HT-29 (cell line): ENCODE measurements at regions not wholly inside any gene's neighbourhood (a gene's known extent, or its start where the extent isn't known, plus 50 kb on each side); places are given as distances from the start of the nearest gene placed in this dataset.
A peak's percentile ranks its signal among the peaks of the same experiment; 100 is the strongest.
"Not testable (repeated sequence)": the region's sequence is repeated elsewhere in the genome, so short reads cannot be mapped to it uniquely, and the experiment has no call there.

Experiments used
- DNase-seq: peaks from one replicate; pipeline ENCODE4 v3.0.0-alpha.2; 2015; ENCODE audit warnings: low spot score

DNA sequence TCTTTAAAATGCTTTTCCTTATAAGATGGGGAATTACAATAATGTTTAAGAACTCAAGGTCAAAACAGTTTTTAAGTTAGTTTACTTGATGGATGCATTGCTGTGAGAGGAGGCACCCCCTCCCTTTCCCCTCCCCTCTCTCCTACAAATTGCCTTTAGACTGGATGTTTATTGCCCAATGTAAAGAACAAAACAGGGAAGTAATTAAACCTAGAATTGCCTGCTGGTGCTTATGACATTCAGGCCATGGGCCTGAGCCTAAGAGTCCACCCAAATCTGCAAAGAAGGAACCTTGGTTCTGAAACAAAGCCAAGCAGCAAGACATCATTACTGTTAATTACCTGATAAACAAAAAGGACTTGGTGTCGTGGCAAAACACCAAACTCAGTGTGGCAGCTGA is 630.3 kb downstream of the ISL1 start:
- DNase-seq: no peak

GRCh38 chr5:52015760-52016159 is 632.5 kb downstream of the ISL1 start:
- no peak for DNase-seq

GRCh38 chr5:52017567-52017966 is 634.3 kb downstream of the ISL1 start:
- no peak for DNase-seq

DNA sequence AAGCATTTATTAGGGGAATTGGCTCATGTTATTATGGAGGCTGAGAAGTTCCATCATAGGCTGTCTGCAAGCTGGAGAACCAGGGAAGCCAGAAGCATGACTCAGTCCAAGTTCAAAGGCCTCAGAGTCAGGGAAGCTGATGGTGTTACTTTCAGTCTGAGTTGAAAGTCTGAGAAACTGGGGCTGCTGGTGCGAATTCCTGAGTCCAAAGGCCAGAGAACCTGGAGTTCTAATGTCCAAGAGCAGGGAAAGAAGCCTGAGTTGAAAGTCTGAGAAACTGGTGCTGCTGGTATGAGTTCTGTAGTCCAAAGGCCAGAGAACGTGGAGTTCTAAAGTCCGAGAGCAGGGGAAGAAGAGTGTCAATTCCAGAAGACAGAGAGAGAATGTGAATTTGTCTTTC is 641.1 kb downstream of the ISL1 start:
- DNase-seq: peak; percentile 38

GRCh38 chr5:52029836-52030235 is 646.6 kb downstream of the ISL1 start:
- DNase-seq: not testable (repeated sequence)

GRCh38 chr5:52041842-52042241 is 658.6 kb downstream of the ISL1 start:
- no peak for DNase-seq

- no peak for DNase-seq
Measured at GRCh38 chr5:52043137-52043536, 659.9 kb downstream of the ISL1 start.

DNA sequence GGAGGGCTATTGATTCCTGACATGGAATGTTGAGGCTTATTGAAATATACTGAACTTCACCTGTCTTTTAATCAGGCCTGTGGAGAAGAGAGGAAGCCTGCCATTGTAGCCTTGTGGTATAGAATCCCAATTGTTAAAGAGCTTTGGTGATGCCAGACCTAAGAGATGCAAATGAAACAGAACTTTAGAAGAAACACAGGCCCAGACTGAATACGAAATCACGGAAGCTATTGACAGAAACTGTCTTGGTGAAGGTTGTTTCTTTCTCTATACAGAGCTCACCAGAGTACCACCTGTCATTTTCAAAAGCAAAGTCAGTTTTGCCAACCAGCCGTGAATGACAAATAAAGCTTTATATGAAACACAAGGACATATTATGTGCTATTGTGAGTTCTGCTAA is 660.3 kb downstream of the ISL1 start:
- no peak for DNase-seq

- DNase-seq: no peak
Measured at GRCh38 chr5:52051759-52052158, 668.5 kb downstream of the ISL1 start.

- peak; percentile 36 for DNase-seq
Measured at GRCh38 chr5:52063186-52063585, 679.9 kb downstream of the ISL1 start.

- DNase-seq: no peak
Measured at GRCh38 chr5:52065182-52065581, 681.9 kb downstream of the ISL1 start.

- no peak for DNase-seq
Measured at GRCh38 chr5:52069997-52070396, 686.7 kb downstream of the ISL1 start.

GRCh38 chr5:52073993-52074689 is 690.9 kb downstream of the ISL1 start:
- DNase-seq: no peak

GRCh38 chr5:52077941-52078815 is 694.9 kb downstream of the ISL1 start:
- no peak for DNase-seq

DNA sequence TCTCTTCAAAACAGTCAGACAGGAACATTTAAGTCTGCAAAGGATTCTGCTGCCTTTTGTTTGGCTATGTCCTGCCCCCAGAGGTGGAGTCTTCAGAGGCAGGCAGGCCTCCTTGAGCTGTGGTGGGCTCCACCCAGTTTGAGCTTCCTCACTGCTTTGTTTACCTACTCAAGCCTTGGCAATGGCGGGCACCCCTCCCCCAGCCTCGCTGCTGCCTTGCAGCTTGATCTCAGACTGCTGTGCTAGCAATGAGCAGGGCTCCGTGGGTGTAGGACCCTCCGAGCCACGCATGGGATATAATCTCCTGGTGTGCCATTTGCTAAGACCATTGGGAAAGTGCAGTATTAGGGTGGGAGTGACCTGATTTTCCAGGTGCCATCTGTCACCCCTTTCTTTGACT is 685.4 kb upstream of the ITGA1 start:
- not testable (repeated sequence) for DNase-seq

DNA sequence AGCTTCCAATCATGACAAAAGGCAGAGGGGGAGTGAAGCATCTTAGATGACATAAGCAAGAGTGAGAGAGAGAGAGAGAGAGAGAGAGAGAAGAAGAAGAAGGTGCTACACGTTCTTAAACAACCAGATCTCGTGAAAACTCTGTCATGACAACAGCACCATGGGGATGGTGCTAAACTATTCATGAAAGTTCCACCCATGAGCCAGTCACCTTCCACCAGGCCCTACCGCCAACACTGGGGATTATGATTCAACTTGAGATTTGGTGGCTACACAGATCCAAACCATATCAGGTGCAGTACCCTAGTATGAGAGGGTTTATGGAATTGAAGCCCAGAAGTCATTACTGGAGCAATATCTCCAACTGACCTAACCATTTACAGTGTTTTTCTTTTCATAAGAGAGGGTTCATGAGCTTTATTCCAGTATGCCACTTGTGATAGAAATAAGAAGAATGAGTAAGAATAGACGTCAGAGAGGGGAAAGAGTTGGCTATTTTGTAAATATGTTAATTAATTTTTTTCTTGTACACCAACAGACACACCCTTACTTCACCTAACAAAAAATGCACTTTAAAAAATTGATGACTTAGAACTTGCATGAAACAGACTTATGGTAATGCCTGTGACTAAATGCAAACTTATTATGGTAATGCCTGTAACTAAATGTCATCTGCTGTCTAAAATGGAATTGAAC is 680.4 kb upstream of the ITGA1 start:
- DNase-seq: no peak

DNA sequence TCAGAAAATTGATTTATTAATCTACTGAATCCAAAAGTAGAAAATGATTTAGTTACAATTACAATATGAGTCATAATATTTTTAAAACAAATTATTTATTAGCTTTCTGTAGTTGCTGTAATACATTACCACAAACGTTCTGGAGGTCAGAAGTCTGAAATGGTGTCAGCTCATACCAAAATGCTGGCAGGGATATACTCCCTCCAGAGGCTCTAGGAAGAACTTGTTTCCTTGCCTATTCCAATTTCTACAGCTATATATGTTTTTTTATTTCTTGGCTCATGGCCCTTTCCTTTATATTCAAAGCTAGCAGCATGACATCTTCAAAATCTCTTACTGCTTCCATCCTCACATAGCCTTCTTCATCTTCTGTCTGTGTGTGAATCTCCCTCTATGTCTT is 667.9 kb upstream of the ITGA1 start:
- peak; percentile 17 for DNase-seq

- DNase-seq: no peak
Measured at GRCh38 chr5:52132053-52132452, 655.7 kb upstream of the ITGA1 start.

DNA sequence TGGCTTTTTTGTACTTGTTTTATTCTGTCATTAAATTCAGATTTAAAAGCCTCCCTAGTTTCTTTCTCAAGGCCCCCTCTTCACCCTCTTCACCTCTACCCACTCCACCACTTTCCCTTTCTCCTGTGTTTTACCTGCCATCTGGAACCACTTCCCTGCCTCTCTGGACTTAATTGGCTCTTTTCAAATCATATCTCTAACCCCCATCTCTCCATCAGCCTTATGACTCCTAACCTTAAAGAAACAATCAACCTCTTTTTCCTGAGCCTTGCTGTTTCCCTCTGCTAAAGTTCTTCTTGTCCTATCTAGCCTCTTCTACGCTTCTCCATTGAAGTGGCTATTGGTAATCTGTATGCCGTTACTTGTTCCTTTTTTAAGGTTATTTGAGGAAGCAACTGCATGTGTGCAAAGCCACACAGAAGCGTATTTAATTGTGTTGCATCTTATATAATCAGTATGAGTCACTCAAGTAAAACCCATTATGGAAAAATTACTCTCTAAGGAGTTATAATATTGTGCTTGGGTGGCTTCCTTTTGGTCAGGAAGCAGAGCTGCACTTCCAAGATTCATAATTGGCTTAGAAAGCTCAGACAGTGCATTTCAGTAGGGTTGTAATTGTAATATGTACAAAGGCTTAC is 653.6 kb upstream of the ITGA1 start:
- DNase-seq: no peak

- DNase-seq: no peak
Measured at GRCh38 chr5:52139888-52140615, 647.7 kb upstream of the ITGA1 start.

GRCh38 chr5:52148679-52149078 is 639.0 kb upstream of the ITGA1 start:
- no peak for DNase-seq
